Fibroblast of the aortic adventitia (primary cell): ENCODE measurements at regions not wholly inside any gene's neighbourhood (a gene's known extent, or its start where the extent isn't known, plus 50 kb on each side); places are given as distances from the start of the nearest gene placed in this dataset.
"Not testable (repeated sequence)": the region's sequence is repeated elsewhere in the genome, so short reads cannot be mapped to it uniquely, and the experiment has no call there.

Experiments used
- DNase-seq: peaks from one replicate; pipeline ENCODE4 v3.0.0-alpha.2; 2010; ENCODE audit warnings: low read depth
- H3K4me3 ChIP-seq: 2 replicates; pipeline ENCODE4 v1.5.1; 2011; ENCODE audit warnings: low read depth, mild to moderate bottlenecking, control low read depth, low read length, moderate library complexity
- CTCF ChIP-seq: IDR thresholded peaks from 2 replicates; pipeline ENCODE4 v1.5.1; 2011; ENCODE audit warnings: mild to moderate bottlenecking, low read length, control low read depth, inconsistent platforms; ENCODE audit not compliant: insufficient read depth

- H3K4me3 ChIP-seq = no peak overlapping the region
- TF ChIP-seq CTCF = no peak
- no peak for DNase-seq
Measured at GRCh38 chr7:101749891-101750290, 67.5 kb upstream of the CUX1 start.

DNA sequence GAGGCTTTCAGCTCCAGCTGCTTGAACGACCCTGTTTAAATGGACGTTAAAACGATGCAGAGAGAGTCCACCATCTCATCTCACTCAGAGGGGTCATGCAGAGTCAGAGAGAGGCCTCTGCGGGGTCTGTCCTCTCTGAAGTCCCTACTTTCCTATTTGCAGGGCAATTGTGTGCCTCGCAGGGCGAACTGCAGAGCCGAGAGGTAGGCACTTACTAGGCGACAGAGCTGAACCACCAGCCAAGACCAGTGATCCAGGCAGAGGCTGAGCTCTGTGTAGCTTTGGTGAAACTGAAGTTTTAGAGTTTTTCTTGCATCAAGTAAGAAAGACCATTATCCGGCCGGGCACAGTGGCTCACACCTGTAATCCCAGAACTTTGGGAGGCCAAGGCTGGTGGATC, 64.1 kb upstream of the CUX1 start:
- DNase-seq = no peak
- H3K4me3 ChIP-seq = no peak overlapping the region

DNA sequence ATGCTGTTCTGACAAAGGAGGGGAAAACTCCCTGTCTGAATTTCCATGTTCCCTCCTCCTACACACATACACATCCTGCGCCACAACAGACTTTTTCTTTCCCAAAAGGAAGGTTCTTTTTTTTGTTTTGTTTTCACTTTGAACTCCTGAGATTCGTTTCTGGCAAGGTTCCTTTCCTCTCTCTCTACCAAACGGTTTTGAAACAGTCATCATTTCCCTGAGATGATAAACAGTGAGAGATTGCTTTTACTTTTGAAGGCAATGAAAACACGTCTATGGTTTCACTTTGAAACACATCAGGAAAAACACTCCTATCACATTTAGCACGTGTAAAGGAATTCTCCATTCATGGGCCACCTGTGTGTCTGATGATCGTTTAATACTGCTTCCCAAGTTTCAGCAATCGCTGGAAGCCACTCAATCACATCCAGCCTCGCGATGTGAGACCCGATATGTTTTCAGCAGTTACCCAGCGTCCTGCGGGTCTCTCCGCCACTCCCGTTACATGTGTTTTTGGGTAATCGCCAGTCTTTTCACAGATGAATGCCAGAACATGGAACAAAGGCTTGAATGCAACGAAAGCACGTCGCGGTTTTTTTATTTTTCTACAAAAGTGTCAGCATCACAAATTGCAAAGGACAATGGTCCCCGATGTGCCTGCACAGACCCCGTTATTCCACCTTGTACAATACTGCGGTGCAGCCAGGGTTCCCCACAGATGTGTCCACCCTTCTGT, 62.8 kb upstream of the CUX1 start:
- peak; percentile 56 for DNase-seq
- no peak for TF ChIP-seq CTCF
- peak overlapping the region; percentile 68 for H3K4me3 ChIP-seq

More for the DNA sequence above, 64.1 kb upstream of the CUX1 start:
- TF ChIP-seq CTCF = no peak

- no peak for TF ChIP-seq CTCF
- no peak overlapping the region for H3K4me3 ChIP-seq
- DNase-seq = no peak
Measured at GRCh38 chr7:101757879-101758278, 59.5 kb upstream of the CUX1 start.

- H3K4me3 ChIP-seq, DNase-seq: not testable (repeated sequence)
Measured at GRCh38 chr7:101758519-101758918, 58.9 kb upstream of the CUX1 start.

DNA sequence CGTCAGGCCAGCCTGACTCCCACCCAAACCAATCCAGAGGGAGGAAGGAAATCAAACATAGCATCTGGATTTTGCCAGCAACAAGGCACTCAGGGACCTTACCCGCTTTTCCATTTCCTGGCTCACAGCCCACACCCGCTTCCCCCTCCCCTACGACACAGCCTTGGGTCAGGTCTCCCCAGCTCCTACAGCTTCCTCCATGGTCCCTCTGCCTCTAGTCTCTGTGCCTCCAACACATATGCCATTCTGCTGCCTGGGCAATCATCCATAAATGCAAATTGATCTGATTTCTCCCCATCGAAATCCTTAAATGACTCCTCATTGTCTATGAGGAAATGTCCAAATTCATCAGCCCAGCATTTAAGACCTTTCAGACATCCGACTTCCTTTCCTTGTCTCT, 53.2 kb upstream of the CUX1 start:
- no peak for TF ChIP-seq CTCF
- H3K4me3 ChIP-seq = no peak overlapping the region
- no peak for DNase-seq

DNA sequence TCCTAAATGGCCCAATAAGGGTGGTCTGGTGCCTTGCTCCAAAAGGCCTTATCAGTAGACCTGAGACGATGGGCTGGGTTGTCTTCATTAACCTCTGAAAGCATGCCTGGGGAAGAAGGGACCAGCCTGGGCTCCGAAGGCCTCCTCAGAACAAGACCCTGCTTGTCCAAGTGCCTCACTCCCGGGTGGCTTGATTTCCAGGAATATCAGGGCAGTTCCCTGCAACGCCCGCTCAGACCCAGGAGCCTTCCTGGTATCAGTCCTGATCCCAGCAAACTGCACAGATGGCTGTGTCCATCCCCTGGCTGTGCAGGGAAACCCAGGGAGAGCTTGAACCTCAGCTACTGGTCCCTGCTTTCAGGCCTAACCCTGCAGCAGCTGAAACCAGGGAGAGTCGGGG, 49.9 kb upstream of the CUX1 start:
- TF ChIP-seq CTCF = no peak
- DNase-seq = no peak
- no peak overlapping the region for H3K4me3 ChIP-seq
